GM12878 (cell line): ENCODE measurements at regions not wholly inside any gene's neighbourhood (a gene's known extent, or its start where the extent isn't known, plus 50 kb on each side); places are given as distances from the start of the nearest gene placed in this dataset.

Experiments used
- ATAC-seq: fragments of 200-7000 bp; cut with Tn5 transposase; 3 replicates; pipeline ENCODE4 v1.9.1; 2020; ENCODE audit warnings: mild to moderate bottlenecking, moderate library complexity
- BruUV-seq: library from RNA; stranded (reverse); fragments of 400-500 nt; replicated peaks from 2 replicates; lab custom pipeline; 2021; lab: Mats Ljungman, UMichigan
- CTCF ChIA-PET: fragments of 300-600 bp; sonication (Branson Sonifier 250); formaldehyde crosslinking; extraction: SDS; loops from one replicate; lab custom pipeline; 2021; ENCODE audit warnings: inconsistent platforms; lab: Yijun Ruan, JAX
- POLR2A ChIA-PET: fragments of 350-600 bp; formaldehyde crosslinking; extraction: SDS; loops from one replicate; lab custom pipeline; 2021; ENCODE audit warnings: inconsistent platforms; lab: Charles Lee
- RAD21 ChIA-PET: fragments of 300-600 bp; sonication (Branson Sonifier 250); formaldehyde crosslinking; loops from one replicate; lab custom pipeline; 2023; ENCODE audit warnings: antibody characterized with exemption; ENCODE audit not compliant: unreplicated experiment; lab: Charles Lee
- SMC1A ChIA-PET: fragments of 300-600 bp; sonication (Branson Sonifier 250); formaldehyde crosslinking; loops from one replicate; lab custom pipeline; 2023; ENCODE audit not compliant: unreplicated experiment, uncharacterized antibody; lab: Charles Lee
- DNase-seq: peaks from one replicate; pipeline ENCODE4 v3.0.0-alpha.2; 2011; ENCODE audit warnings: low read depth, low spot score
- FAIRE-seq: peaks from 3 replicates; lab custom pipeline; 2011; peaks lifted over from hg19 to GRCh38; lab: Jason Lieb, UNC
- H2AFZ ChIP-seq: 2 replicates; pipeline ENCODE4 v1.6.0; 2011; ENCODE audit warnings: low read depth, low read length, control low read depth; ENCODE audit not compliant: control insufficient read depth
- H3K27ac ChIP-seq: 2 replicates; pipeline ENCODE4 v1.5.1; 2011; ENCODE audit warnings: control low read depth; ENCODE audit not compliant: control insufficient read depth, insufficient read depth
- H3K27me3 ChIP-seq, 2 experiments: replicated peaks in 1 of 2; 2 replicates each; pipeline versions ENCODE4 v1.6.0 to v1.6.1; 2011; ENCODE audit warnings: low read length in 1 of 2; ENCODE audit not compliant: control insufficient read depth in 2 of 2, insufficient read depth in 2 of 2
- H3K36me3 ChIP-seq, 2 experiments: 2 replicates each; pipeline ENCODE4 v1.5.1; 2011; ENCODE audit warnings: low read length in 1 of 2; ENCODE audit not compliant: control insufficient read depth in 2 of 2, insufficient read depth in 2 of 2
- H3K4me1 ChIP-seq: 2 replicates; pipeline ENCODE4 v1.6.1; 2011; ENCODE audit warnings: mild to moderate bottlenecking, low read length, moderate library complexity, mixed read lengths; ENCODE audit not compliant: control insufficient read depth, insufficient read depth
- H3K4me2 ChIP-seq: 2 replicates; pipeline ENCODE4 v1.6.0; 2011; ENCODE audit warnings: control low read depth; ENCODE audit not compliant: control insufficient read depth, insufficient read depth
- H3K4me3 ChIP-seq: fragments of 200-600 bp; sonication (generic); 2 replicates; pipeline ENCODE4 v1.5.1; 2016
- H3K79me2 ChIP-seq: 2 replicates; pipeline ENCODE4 v1.6.0; 2011; ENCODE audit warnings: low read length; ENCODE audit not compliant: control insufficient read depth, insufficient read depth
- H3K9ac ChIP-seq: 2 replicates; pipeline ENCODE4 v1.8.0; 2011; ENCODE audit warnings: low read length, control low read depth, mixed read lengths; ENCODE audit not compliant: control insufficient read depth, insufficient read depth
- H3K9me3 ChIP-seq: replicated peaks from 3 replicates; pipeline ENCODE4 v1.5.1; 2011; ENCODE audit warnings: mild to moderate bottlenecking, low read length; ENCODE audit not compliant: control insufficient read depth, insufficient read depth
- H4K20me1 ChIP-seq: 2 replicates; pipeline ENCODE4 v1.6.0; 2011; ENCODE audit not compliant: control insufficient read depth, insufficient read depth
- ATF2 ChIP-seq: IDR thresholded peaks from 2 replicates; pipeline ENCODE4 v1.6.1; 2012; ENCODE audit warnings: low read length, inconsistent platforms
- CBFB ChIP-seq: IDR thresholded peaks from 2 replicates; pipeline ENCODE4 v1.6.1; 2016; ENCODE audit warnings: antibody characterized with exemption, low read depth
- CBX5 ChIP-seq: sonication (generic); IDR thresholded peaks from 2 replicates; pipeline ENCODE4 v1.6.1; 2016; ENCODE audit warnings: low read depth, moderate library complexity, mild to moderate bottlenecking, inconsistent platforms
- CHD4 ChIP-seq: fragments of 200-600 bp; sonication (generic); IDR thresholded peaks from 2 replicates; pipeline ENCODE4 v1.6.1; 2016; ENCODE audit warnings: mild to moderate bottlenecking
- E4F1 ChIP-seq: fragments of 450-650 bp; IDR thresholded peaks from 2 replicates; pipeline ENCODE4 v1.6.1; 2018; ENCODE audit warnings: borderline replicate concordance, mild to moderate bottlenecking; ENCODE audit not compliant: partially characterized antibody
- HSF1 ChIP-seq: fragments of 150-350 bp; IDR thresholded peaks from 2 replicates; pipeline ENCODE4 v1.6.1; 2014; ENCODE audit warnings: mild to moderate bottlenecking, low read depth, low read length
- IRF4 ChIP-seq: IDR thresholded peaks from 2 replicates; pipeline ENCODE4 v1.6.1; 2011; ENCODE audit warnings: low read depth, low read length
- KDM1A ChIP-seq: fragments of 200-600 bp; sonication (generic); IDR thresholded peaks from 2 replicates; pipeline ENCODE4 v1.6.1; 2016; ENCODE audit warnings: borderline replicate concordance
- PBX3 ChIP-seq: IDR thresholded peaks from 2 replicates; pipeline ENCODE4 v1.6.1; 2011; ENCODE audit warnings: mild to moderate bottlenecking, low read depth, low read length, moderate library complexity; ENCODE audit not compliant: insufficient replicate concordance
- SREBF1 ChIP-seq: IDR thresholded peaks from 2 replicates; pipeline ENCODE4 v1.6.1; 2012; ENCODE audit warnings: mild to moderate bottlenecking, low read length
- SREBF2 ChIP-seq: IDR thresholded peaks from 2 replicates; pipeline ENCODE4 v1.6.1; 2012; ENCODE audit warnings: mild to moderate bottlenecking, low read length
- WRNIP1 ChIP-seq: IDR thresholded peaks from 2 replicates; pipeline ENCODE4 v1.6.1; 2011; ENCODE audit warnings: low read depth, low read length, improper control_type of control experiment, borderline replicate concordance
- ZZZ3 ChIP-seq: IDR thresholded peaks from 2 replicates; pipeline ENCODE4 v1.6.1; 2011; ENCODE audit warnings: low read depth; ENCODE audit not compliant: control insufficient read depth, insufficient read length
- WGBS: methylation state at CpG from one replicate; pipeline ENCODE4 v1.1.6; 2016; ENCODE audit warnings: low lambda C conversion rate; ENCODE audit not compliant: insufficient replicate concordance, insufficient coverage; ENCODE audit errors: missing lambda C conversion rate; 5-methylcytosine and 5-hydroxymethylcytosine counted together
- in situ Hi-C: fragments of 300-500 bp; cut with MboI; formaldehyde crosslinking; loops from 9 replicates; pipeline ENCODE4 v1.14.3; 2018; ENCODE audit warnings: mixed read lengths
- intact Hi-C: fragments of 100-400 bp; cut with micrococcal nuclease; formaldehyde crosslinking; loops from one replicate; pipeline ENCODE4 v1.14.2; 2022; ENCODE audit not compliant: unreplicated experiment
- TF ChIP-seq, protein P1 (sequence below): IDR thresholded peaks from 2 replicates; pipeline ENCODE4 v1.6.1; 2012; ENCODE audit warnings: low read depth, low read length, improper control_type of control experiment
- TF ChIP-seq, protein P2 (sequence below): IDR thresholded peaks from 2 replicates; pipeline ENCODE4 v1.6.1; 2011; ENCODE audit warnings: borderline replicate concordance, low read depth, mild to moderate bottlenecking, moderate library complexity, low read length; ENCODE audit not compliant: insufficient read depth, poor library complexity, severe bottlenecking

DNA sequence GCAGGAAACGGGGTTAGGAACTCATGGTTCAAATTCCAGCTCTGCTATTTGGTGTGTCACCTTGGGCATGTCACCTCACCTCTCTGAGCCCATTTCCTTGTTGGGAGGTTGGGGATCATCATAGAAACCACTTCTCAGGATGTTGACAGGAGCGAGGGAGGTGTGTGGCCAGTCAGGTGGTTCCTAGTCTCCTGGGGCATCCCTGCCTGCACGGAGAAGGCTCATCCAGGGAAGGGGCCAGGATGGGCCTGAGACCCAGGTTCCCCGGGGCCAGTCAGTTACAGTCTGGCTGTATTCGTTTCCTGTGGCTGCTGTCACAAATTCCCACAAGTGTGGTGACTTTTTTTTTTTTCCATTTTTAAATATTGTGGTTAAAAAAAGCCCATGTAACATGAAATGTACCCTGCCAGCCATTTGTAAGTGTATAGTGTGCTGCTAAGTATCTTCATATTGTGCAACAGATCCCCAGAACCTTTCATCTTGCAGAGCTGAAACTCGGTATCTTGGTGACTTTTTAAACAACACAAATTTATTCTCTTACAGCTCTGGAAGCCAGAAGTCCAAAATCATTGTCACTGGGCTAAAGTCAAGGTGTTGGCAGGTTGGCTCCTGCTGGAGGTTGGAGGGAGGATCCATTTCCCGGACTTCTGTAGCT is 78.7 kb upstream of the UNC5A start:
- H4K20me1 ChIP-seq = no peaks in the 10 kb centered on the region
- ChIA-PET CTCF (interaction anchor here (1.3 kb wide), 1 partner anchor 71 kb away, joined by 5 read pairs; no protein-coding TSS in a partner anchor), RAD21 (interaction anchor here (1.4 kb wide), 1 partner anchor 71 kb away, joined by 5 read pairs; no protein-coding TSS in a partner anchor), SMC1A (interaction anchor here (1.2 kb wide), 1 partner anchor 71 kb away, joined by 4 read pairs; no protein-coding TSS in a partner anchor), POLR2A (no interaction called here)
- FAIRE-seq (no peak), ATAC-seq (no peak), DNase-seq (no peak)
- no TSS peak for BruUV-seq
- no peaks in the 10 kb centered on the region; the same call in 2 of the 3 replicates for H3K9me3 ChIP-seq
- H3K27me3 ChIP-seq = peaks cover 0 to 2% of the 10 kb centered on the region in 2 experiments; a peak in 3 of 4 replicates
- H3K36me3 ChIP-seq = no peaks in the 10 kb centered on the region
- WGBS = 1% methylated on average over 7 of the region's 7 CpGs
- in situ Hi-C loops (no loop called here), intact Hi-C loops (no loop called here)
- no peak overlapping the region for H2AFZ ChIP-seq
- no peak overlapping the region for H3K27ac ChIP-seq
- H3K79me2 ChIP-seq = no peaks in the 10 kb centered on the region
- H3K4me2 ChIP-seq = 0 out of 2 replicates have a peak overlapping the region, but pooled peaks have one; percentile 10
- H3K4me1 ChIP-seq = no peaks in the 10 kb centered on the region; the same call in 1 of the 2 replicates
- H3K9ac ChIP-seq = no peak overlapping the region
- no peak overlapping the region for H3K4me3 ChIP-seq
- TF ChIP-seq CBFB (no peak), CBX5 (no peak), KDM1A (no peak), E4F1 (no peak), PBX3 (no peak), ZZZ3 (no peak), CHD4 (no peak), SREBF1 (no peak), HSF1 (no peak), IRF4 (no peak), WRNIP1 (no peak), SREBF2 (no peak), ATF2 (no peak)
- TF ChIP-seq, protein P1, sequence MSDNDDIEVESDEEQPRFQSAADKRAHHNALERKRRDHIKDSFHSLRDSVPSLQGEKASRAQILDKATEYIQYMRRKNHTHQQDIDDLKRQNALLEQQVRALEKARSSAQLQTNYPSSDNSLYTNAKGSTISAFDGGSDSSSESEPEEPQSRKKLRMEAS = no peak
- TF ChIP-seq, protein P2, sequence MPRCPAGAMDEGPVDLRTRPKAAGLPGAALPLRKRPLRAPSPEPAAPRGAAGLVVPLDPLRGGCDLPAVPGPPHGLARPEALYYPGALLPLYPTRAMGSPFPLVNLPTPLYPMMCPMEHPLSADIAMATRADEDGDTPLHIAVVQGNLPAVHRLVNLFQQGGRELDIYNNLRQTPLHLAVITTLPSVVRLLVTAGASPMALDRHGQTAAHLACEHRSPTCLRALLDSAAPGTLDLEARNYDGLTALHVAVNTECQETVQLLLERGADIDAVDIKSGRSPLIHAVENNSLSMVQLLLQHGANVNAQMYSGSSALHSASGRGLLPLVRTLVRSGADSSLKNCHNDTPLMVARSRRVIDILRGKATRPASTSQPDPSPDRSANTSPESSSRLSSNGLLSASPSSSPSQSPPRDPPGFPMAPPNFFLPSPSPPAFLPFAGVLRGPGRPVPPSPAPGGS = no peak
